Motor neuron (in vitro differentiated cells): ENCODE measurements at regions not wholly inside any gene's neighbourhood (a gene's known extent, or its start where the extent isn't known, plus 50 kb on each side); places are given as distances from the start of the nearest gene placed in this dataset.

Source experiments
- ATAC-seq, 8 experiments: fragments of 200-7000 bp; cut with Tn5 transposase; replicated peaks in 6 of 8; 2 replicates each; pipeline ENCODE4 v1.8.0; 2021; ENCODE audit warnings: mild to moderate bottlenecking in 8 of 8, moderate library complexity in 8 of 8
- H3K27ac ChIP-seq, 2 donors: fragments of 250-450 bp; sonication (Bioruptor Pico); 2 replicates each; pipeline ENCODE4 v1.9.0; 2021; ENCODE audit warnings: antibody characterized with exemption in 2 of 2, mild to moderate bottlenecking in 2 of 2, moderate library complexity in 1 of 2
- H3K4me1 ChIP-seq, 2 donors: fragments of 250-450 bp; sonication (Bioruptor Pico); replicated peaks in 1 of 2; 2 replicates each; pipeline ENCODE4 v1.6.1; 2021; ENCODE audit warnings: antibody characterized with exemption in 2 of 2, mild to moderate bottlenecking in 2 of 2, moderate library complexity in 1 of 2
- H3K4me3 ChIP-seq, 5 donors: fragments of 250-450 bp; sonication (Bioruptor Pico); 2 replicates each; pipeline ENCODE4 v1.9.0; 2021; ENCODE audit warnings: antibody characterized with exemption in 5 of 5, mild to moderate bottlenecking in 5 of 5, moderate library complexity in 4 of 5
- WGBS, 10 experiments: fragments of 450-650 bp; shearing (Covaris generic); methylation state at CpG; one replicate each; pipeline ENCODE4 v1.0.0; 2022; 5-methylcytosine and 5-hydroxymethylcytosine counted together
- in situ Hi-C, 9 experiments: fragments of 400-800 bp; cut with MboI; loops; one replicate each; pipeline ENCODE4 v1.15.0; 2021; ENCODE audit warnings: low sequenced_read_pairs in 9 of 9, low pct_unique_long_range_greater_than_20kb in 2 of 9; ENCODE audit not compliant: unreplicated experiment in 9 of 9

DNA sequence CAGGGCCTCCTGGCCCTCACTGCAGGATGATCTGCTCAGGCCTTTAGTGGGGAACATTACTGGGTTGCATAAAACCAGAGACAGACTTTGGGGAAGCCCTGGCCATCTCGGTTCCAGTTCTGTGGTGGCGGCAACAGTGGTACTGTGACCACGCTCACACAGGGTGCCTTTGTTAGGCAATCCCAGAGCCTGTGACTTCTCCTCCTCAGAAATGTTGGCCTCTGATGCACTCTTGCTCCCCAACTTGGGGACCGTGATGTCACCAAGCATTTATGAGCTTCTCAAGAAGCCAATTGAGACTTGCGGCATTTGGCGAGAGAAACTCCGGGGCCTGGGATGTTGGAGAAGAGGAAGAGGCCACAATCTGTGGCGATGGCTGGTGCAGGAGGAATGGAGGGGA, 80.9 kb upstream of the PKDCC start:
- peak in 2 of 8 experiments; percentile 8 to 38 for ATAC-seq
- Histone ChIP-seq H3K4me3 (no peak overlapping the region), H3K4me1 (peaks cover 36 to 37% of the 10 kb centered on the region in 2 donors), H3K27ac (no peak overlapping the region)
- in situ Hi-C loops = no loop called here
- 8 to 100% (median 93%) methylated on average over 1 to 7 of the region's 8 CpGs; no CpG with 5 or more reads in 2 of the 10 experiments for WGBS, 10 experiments

DNA sequence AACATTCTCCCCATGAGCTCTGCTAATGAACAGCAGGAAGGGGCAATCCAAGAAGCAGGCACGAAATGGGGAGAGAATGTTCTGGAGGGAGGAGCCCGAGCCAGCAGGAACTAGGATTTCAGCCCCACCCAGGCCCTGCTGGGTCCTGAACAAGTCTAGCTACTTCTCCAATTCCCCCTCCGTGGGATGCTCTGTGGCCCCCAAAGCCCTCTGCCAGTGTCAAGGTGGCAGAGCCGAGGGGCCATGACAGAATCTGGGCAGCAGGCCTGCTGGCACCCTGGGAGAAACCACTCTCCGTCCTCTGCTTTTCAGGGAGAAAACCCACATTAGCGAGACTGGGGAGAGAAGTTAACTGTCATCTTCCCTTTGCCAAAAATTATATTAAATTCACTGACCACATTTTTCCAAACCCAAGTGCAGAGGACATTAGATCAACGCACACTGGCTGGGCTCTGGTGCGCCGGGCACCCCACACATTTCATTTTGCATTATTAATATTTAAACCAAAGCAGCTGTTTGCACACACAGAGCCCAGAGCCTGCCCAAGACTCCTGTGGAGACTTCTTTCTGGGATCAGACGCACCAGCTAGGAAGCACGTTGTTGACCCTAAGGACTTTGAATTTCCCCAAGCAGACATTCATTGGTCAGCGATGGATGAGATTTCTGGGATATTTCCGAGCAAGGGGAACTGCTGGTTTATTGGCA, 80.2 kb upstream of the PKDCC start:
- Histone ChIP-seq H3K4me3 (no peak overlapping the region), H3K4me1 (peaks cover 33 to 35% of the 10 kb centered on the region in 2 donors), H3K27ac (no peak overlapping the region)
- WGBS, 10 experiments = 24 to 87% (median 71%) methylated on average over 1 to 8 of the region's 13 CpGs; no CpG with 5 or more reads in 3 of the 10 experiments
- in situ Hi-C loops = no loop called here
- peak in 3 of 8 experiments; percentile 31 to 64 (median 40) for ATAC-seq

DNA sequence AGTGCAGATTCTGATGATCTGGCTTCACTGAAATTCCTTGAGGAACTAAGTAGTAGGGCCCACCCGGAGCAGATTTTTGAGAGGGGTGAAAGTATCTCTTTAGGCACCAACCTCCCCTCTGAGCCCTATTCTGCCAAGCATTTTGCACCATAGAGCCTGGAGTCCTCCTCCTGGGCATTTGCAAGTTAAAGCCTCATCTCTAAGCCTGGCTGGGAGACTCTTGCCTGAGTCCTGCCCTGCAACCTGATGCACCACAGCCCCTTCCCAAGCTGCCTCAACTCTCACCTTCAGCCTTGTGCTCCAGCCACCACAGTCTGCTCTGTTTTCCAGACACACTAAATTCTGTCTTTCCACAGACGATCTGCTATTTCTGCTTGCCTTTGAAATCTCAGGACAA, 79.6 kb upstream of the PKDCC start:
- H3K4me3 ChIP-seq = no peak overlapping the region
- peaks cover 27 to 30% of the 10 kb centered on the region in 2 donors for H3K4me1 ChIP-seq
- in situ Hi-C loops = no loop called here
- no peak for ATAC-seq
- 28 to 100% (median 64%) methylated on average over 1 to 2 of the region's 2 CpGs; no CpG with 5 or more reads in 1 of the 10 experiments for WGBS, 10 experiments
- H3K27ac ChIP-seq = no peak overlapping the region

DNA sequence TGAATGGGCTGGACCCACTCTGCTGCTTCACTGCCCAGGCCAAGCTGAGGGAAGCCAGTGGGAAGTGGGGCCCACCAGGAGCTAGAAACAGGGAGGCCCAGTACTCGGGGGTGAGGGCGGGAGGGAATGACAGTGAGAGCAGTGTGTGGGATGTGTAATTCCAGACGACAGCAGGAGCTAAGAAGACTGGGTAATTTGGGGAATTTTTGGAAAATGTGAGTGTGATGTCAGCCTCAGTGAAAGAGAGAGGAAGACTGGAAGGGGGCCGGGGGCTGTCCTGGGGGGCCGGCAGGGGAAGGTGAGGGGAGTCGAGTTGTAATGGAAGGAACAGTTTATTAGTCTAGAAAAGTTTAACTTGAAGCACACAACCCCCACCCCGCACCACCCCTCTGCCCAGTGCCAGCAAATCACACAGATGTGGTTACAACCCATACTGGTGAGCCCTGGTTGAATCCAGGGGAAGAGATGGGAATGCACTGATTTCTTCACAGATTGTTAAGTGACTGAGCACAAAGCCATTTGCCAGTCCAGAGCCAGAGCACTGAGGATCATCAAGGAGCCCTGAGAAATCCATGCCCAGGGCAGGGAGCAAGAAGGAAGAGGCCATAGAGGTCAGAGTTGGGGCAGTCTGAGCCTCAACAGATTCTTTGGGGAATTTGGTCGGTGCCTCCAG, 76.7 kb upstream of the PKDCC start:
- Histone ChIP-seq H3K4me1 (peaks cover under 1 to 6% of the 10 kb centered on the region in 2 donors), H3K4me3 (no peak overlapping the region), H3K27ac (no peak overlapping the region)
- no peak for ATAC-seq
- in situ Hi-C loops = no loop called here
- WGBS, 10 experiments = 86% methylated on average over 1 of the region's 8 CpGs; no CpG with 5 or more reads in 9 of the 10 experiments

DNA sequence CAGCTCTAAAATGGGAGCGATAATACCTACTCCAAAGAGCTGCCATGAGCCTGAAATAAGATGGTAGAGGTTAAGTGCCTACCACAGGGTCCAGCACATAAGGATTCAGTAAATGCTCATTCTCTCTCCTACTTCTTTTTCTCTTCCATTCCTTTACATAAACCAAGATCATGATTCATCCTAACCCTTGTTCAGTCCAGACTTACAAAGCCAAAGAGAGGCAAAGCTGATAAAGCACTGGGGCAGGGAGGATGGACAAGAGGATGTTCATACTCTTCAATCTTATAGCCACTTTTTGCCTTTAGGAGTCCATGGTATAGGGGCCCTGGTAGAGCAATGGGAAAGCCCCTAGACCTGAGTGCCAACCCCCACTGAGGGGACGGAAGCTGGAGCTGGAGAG, 75.6 kb upstream of the PKDCC start:
- no peak overlapping the region for H3K27ac ChIP-seq
- in situ Hi-C loops = no loop called here
- no peak for ATAC-seq
- no peaks in the 10 kb centered on the region for H3K4me1 ChIP-seq
- no peak overlapping the region for H3K4me3 ChIP-seq
- 75 to 100% (median 93%) methylated on average over 1 to 2 of the region's 2 CpGs; no CpG with 5 or more reads in 7 of the 10 experiments for WGBS, 10 experiments

DNA sequence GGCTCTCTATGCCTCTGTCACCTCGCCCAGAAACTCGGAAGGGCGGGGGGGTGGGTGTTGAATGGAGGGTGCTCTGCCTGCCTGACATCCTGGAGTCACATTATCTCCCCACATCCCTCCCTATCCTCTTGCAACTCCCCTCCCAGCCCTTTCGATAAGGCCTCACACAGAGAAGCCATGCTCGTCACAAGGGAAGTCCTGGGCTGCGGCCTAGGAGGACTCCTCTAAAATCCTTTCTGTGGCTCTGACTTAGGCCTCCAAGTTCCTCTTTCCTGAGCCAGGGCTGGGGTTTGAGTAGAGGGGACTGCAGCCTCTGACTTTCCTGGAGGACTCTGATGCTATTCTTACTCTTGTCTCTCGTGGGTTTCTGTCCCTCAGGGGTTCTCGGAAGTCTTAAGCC, 75.0 kb upstream of the PKDCC start:
- WGBS, 10 experiments = 90 to 100% (median 94%) methylated on average over 1 to 5 of the region's 8 CpGs; no CpG with 5 or more reads in 7 of the 10 experiments
- in situ Hi-C loops = no loop called here
- H3K4me1 ChIP-seq = no peaks in the 10 kb centered on the region

DNA sequence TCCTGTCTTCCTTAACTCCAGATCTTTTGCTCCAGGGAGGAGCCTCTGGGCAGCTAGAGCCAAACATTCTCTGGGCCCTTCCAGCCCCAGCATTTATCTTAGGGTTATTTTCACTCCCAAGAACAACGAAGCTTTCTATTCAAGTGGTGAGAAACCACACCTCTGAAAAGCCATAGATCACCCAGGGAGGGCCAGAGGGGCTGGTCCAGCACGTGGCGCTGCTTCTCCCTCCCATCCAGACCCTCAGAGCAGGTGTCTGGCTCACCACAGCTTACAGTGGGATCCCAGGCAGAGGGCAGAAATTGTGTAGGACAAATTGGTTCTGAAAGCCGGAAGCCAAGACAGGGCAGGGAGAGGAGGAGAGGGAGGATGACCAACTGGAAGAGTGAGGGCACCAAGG, 74.0 kb upstream of the PKDCC start:
- ATAC-seq = no peak
- in situ Hi-C loops = no loop called here
- Histone ChIP-seq H3K4me1 (no peaks in the 10 kb centered on the region), H3K4me3 (no peak overlapping the region), H3K27ac (no peak overlapping the region)
- WGBS, 10 experiments = 60 to 100% (median 86%) methylated on average over 1 to 3 of the region's 4 CpGs; no CpG with 5 or more reads in 3 of the 10 experiments

More for the DNA sequence above, 75.0 kb upstream of the PKDCC start:
- Histone ChIP-seq H3K27ac (no peak overlapping the region), H3K4me3 (no peak overlapping the region)
- ATAC-seq = no peak

DNA sequence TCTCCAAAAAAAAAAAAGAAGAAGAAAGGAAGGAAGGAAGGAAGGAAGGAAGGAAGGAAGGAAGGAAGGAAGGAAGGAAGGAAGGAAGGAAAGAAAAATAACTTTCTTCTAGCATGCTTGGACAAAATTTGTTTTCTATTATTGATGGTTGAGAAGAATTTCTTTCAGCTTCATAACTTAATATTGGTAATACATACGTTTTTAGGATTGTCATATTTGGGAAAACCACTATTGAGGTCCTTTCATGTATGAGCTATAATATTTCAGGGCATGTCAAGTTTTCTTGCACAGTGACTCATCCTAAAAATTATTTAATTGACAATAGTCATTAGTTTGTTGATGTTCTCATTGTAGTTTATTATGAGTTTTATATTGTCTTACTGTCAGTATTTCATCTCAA, 66.4 kb upstream of the PKDCC start:
- WGBS, 10 experiments = 0 to 73% (median 40%) methylated on average over 1 of the region's 1 CpG; no CpG with 5 or more reads in 4 of the 10 experiments
- no peak overlapping the region for H3K4me3 ChIP-seq
- H3K27ac ChIP-seq = no peak overlapping the region
- in situ Hi-C loops = no loop called here
- no peaks in the 10 kb centered on the region for H3K4me1 ChIP-seq
- no peak for ATAC-seq

DNA sequence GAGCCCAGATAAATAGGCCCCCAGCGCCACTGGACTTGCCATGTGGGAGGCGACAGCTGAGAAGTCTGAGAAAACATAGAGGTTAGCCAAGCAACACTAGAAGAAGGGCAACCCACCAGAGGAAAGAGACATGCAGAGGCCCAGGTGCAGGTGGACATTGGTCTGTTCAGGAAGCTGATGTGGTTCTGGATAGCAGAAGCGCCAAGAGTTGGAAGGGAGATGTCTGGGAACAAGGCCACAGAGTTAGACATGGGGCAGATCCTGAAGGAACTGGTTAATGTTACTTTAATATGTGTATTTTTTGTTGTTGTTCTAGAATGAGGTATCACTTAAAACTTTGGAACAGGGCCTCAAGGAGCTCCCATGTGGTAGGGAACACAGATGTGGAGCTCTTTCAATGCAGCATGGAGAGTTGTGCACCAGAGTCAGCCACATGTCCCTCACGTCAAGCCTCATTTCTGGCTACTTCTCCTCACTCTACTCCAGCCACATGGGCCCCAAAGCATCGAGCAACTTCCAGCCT, 62.2 kb upstream of the PKDCC start:
- no peak overlapping the region for H3K4me3 ChIP-seq
- no peak for ATAC-seq
- in situ Hi-C loops = no loop called here
- WGBS, 10 experiments = 48 to 100% (median 73%) methylated on average over 1 to 4 of the region's 5 CpGs; no CpG with 5 or more reads in 2 of the 10 experiments
- peaks cover 3 to 12% of the 10 kb centered on the region in 2 donors for H3K4me1 ChIP-seq
- H3K27ac ChIP-seq = no peak overlapping the region

DNA sequence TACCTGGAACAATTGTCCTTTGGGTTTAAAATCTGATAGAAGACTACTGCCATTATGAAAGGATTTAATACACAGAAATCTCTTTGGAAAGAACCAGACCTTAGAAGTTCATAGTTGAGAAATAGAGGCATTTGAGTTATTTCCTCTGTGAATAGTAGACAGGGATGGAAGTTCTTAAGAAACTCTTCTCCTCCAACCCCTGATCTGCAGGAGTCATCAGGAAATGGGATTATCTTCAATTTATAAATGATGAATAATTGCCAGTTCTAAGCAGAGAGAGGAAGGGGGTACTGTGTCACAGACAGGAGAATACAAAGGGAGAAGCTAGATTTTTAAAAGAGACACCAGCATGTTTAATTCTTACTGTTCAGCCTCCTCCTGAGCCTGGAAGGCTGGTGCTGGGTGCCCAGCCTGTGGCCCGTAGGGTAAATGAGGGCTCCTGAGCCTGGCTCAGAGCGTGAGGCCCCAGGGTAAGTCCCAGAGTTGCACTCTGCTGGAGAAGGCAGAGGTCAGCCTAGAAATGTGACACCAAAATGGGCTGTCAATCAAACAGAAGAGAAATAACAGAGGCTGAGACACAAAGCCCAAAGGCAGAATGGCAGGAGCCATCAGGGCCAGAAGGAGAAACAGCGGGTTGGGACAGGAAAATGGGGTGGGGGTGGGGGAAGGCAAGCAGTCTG, 58.2 kb upstream of the PKDCC start:
- Histone ChIP-seq H3K4me3 (no peak overlapping the region), H3K4me1 (peaks cover 12 to 19% of the 10 kb centered on the region in 2 donors), H3K27ac (no peak overlapping the region)
- in situ Hi-C loops = no loop called here
- 20 to 83% (median 77%) methylated on average over 1 to 2 of the region's 3 CpGs; no CpG with 5 or more reads in 5 of the 10 experiments for WGBS, 10 experiments
- no peak for ATAC-seq

DNA sequence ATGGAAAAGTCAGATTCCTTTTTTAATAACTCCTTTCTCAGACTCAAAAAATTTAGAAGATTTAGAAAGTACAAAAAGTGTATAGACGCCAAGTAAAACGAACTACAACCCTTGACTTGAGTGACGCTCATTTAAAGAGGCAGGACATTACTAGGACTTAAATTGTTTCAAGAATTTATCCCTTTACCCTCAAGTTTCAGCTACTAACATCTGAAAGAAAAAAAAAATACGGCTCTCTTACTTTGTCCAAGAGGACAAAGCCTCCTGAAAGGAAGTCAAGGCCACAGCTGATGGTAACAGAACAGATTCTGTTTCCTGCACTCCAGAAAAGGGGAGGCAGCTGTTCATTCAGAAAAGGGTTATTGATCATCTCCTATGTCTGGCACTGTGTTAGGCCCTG, 57.6 kb upstream of the PKDCC start:
- in situ Hi-C loops = no loop called here

DNA sequence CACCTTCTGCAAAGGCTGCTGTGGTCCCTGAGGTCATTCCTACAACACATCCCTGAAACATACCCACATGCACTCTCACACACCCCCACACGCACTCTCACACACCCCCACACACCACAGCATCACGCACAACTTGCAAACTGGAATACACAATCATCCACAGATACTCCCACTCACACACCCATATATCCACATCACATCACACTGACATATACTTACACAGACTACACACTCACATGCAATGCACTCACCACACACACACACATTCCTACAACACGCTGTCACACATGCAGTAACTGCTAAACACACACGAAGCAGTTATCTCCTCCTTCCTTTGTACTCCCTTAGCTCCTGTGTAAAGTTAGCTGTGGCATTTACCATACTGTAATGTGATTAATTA, 57.1 kb upstream of the PKDCC start:
- H3K27ac ChIP-seq = no peak overlapping the region
- WGBS, 10 experiments = 0 to 94% (median 61%) methylated on average over 1 to 4 of the region's 4 CpGs; no CpG with 5 or more reads in 4 of the 10 experiments
- peaks cover 12 to 19% of the 10 kb centered on the region in 2 donors for H3K4me1 ChIP-seq
- in situ Hi-C loops = no loop called here
- ATAC-seq = peak in 2 of 8 experiments; percentile 4 to 41
- H3K4me3 ChIP-seq = no peak overlapping the region

More for the DNA sequence above, 57.6 kb upstream of the PKDCC start:
- H3K4me1 ChIP-seq = peaks cover 12 to 19% of the 10 kb centered on the region in 2 donors
- WGBS, 10 experiments = 13 to 80% (median 62%) methylated on average over 1 to 4 of the region's 4 CpGs
- H3K27ac ChIP-seq = no peak overlapping the region
- ATAC-seq = no peak
- H3K4me3 ChIP-seq = no peak overlapping the region
